SU-DHL-6 (cell line): ENCODE measurements at regions not wholly inside any gene's neighbourhood (a gene's known extent, or its start where the extent isn't known, plus 50 kb on each side); places are given as distances from the start of the nearest gene placed in this dataset.

Experiments used
- H2AFZ ChIP-seq: fragments of 200-600 bp; sonication (generic); 2 replicates; pipeline ENCODE4 v1.6.1; 2014; ENCODE audit warnings: low read depth, mild to moderate bottlenecking, moderate library complexity, mixed read lengths, antibody characterized with exemption, low read length; ENCODE audit not compliant: severe bottlenecking
- H3F3A ChIP-seq: fragments of 200-600 bp; shearing (Covaris generic); 2 replicates; pipeline ENCODE4 v1.6.0; 2016; ENCODE audit warnings: antibody characterized with exemption, mild to moderate bottlenecking; ENCODE audit not compliant: insufficient read depth
- H3K27ac ChIP-seq: fragments of 200-600 bp; sonication (generic); 2 replicates; pipeline ENCODE4 v1.5.1; 2016; ENCODE audit warnings: low read depth, mild to moderate bottlenecking, low read length, moderate library complexity, mixed read lengths
- H3K27me3 ChIP-seq: fragments of 200-600 bp; sonication (generic), shearing (Covaris generic); 2 replicates; pipeline ENCODE4 v1.6.0; 2014; ENCODE audit warnings: mild to moderate bottlenecking, low read length
- H3K36me3 ChIP-seq: fragments of 200-600 bp; sonication (generic); 2 replicates; pipeline ENCODE4 v1.6.1; 2014; ENCODE audit warnings: mild to moderate bottlenecking, low read length, mixed read lengths
- H3K4me2 ChIP-seq: fragments of 300-600, 200-600 bp; shearing (Covaris generic), sonication (generic); 2 replicates; pipeline ENCODE4 v1.6.0; 2014; ENCODE audit warnings: low read length, low read depth, mild to moderate bottlenecking; ENCODE audit not compliant: poor library complexity, severe bottlenecking
- H3K4me3 ChIP-seq: fragments of 200-600 bp; sonication (generic); 2 replicates; pipeline ENCODE4 v1.5.1; 2014; ENCODE audit warnings: antibody characterized with exemption, low read length, mild to moderate bottlenecking, mixed read lengths; ENCODE audit not compliant: insufficient read depth, poor library complexity, severe bottlenecking
- H3K79me2 ChIP-seq: fragments of 200-600 bp; sonication (generic); 2 replicates; pipeline ENCODE4 v1.6.1; 2014; ENCODE audit warnings: mild to moderate bottlenecking, low read length, moderate library complexity; ENCODE audit not compliant: insufficient read depth
- H3K9ac ChIP-seq: fragments of 200-600 bp; sonication (generic); 2 replicates; pipeline ENCODE4 v1.7.0; 2014; ENCODE audit warnings: mild to moderate bottlenecking, low read length
- H3K9me2 ChIP-seq: fragments of 200-600 bp; sonication (generic); replicated peaks from 2 replicates; pipeline ENCODE4 v1.6.1; 2014; ENCODE audit warnings: low read length; ENCODE audit not compliant: insufficient read depth
- H3K9me3 ChIP-seq: fragments of 200-600 bp; sonication (generic); 2 replicates; pipeline ENCODE4 v1.6.1; 2014; ENCODE audit warnings: low read length, mixed read lengths; ENCODE audit not compliant: insufficient read depth
- H4K20me1 ChIP-seq: fragments of 200-600 bp; sonication (generic); 2 replicates; pipeline ENCODE4 v1.6.1; 2014; ENCODE audit warnings: low read depth, mild to moderate bottlenecking, antibody characterized with exemption, low read length, moderate library complexity, mixed read lengths
- EZH2phosphoT487 ChIP-seq: fragments of 200-600 bp; sonication (generic), shearing (Covaris generic); conservative IDR thresholded peaks from 2 replicates; pipeline ENCODE4 v1.6.1; 2018; ENCODE audit warnings: mild to moderate bottlenecking, antibody characterized with exemption, low read length, moderate library complexity, mixed read lengths
- TF ChIP-seq, protein P1 (sequence below): fragments of 200-600 bp; sonication (generic); IDR thresholded peaks from one replicate; pipeline ENCODE4 v1.5.1; 2017; ENCODE audit warnings: antibody characterized with exemption, mild to moderate bottlenecking, low read length, moderate library complexity; ENCODE audit not compliant: insufficient read depth, poor library complexity, severe bottlenecking

DNA sequence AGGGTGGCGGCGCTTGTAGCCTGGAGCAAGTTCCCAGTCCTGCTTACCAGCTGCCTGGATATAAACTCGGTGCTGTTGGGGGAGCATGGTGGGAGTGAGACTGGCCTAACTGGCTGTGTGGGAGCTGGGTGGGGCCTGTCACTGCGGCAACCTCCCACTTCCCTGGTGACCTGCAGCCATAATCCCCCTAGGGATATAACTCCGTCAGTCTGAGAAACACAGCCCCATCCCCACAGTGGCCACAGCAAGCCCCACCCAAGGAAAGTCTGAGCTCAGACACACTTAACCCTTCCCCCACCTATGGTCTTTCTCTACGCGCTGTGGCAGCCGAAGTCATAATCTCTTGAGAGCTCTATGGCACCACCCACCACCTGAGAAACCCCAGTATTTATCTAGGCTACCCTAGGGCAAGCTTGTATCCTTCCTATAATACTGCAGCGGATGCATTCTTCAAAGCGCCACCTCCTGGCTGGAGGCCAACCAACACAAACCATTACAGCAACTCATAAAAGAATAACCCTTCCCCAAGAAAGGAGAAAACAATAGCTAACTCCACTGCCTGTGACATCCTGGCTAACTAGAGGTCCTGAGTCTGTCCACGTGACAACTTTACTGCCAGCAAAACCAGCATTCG is 57.4 kb downstream of the ZNF648 start:
- no peak overlapping the region for H2AFZ ChIP-seq
- TF ChIP-seq EZH2phosphoT487 = no peak
- TF ChIP-seq, protein P1, sequence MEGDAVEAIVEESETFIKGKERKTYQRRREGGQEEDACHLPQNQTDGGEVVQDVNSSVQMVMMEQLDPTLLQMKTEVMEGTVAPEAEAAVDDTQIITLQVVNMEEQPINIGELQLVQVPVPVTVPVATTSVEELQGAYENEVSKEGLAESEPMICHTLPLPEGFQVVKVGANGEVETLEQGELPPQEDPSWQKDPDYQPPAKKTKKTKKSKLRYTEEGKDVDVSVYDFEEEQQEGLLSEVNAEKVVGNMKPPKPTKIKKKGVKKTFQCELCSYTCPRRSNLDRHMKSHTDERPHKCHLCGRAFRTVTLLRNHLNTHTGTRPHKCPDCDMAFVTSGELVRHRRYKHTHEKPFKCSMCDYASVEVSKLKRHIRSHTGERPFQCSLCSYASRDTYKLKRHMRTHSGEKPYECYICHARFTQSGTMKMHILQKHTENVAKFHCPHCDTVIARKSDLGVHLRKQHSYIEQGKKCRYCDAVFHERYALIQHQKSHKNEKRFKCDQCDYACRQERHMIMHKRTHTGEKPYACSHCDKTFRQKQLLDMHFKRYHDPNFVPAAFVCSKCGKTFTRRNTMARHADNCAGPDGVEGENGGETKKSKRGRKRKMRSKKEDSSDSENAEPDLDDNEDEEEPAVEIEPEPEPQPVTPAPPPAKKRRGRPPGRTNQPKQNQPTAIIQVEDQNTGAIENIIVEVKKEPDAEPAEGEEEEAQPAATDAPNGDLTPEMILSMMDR = no peak

DNA sequence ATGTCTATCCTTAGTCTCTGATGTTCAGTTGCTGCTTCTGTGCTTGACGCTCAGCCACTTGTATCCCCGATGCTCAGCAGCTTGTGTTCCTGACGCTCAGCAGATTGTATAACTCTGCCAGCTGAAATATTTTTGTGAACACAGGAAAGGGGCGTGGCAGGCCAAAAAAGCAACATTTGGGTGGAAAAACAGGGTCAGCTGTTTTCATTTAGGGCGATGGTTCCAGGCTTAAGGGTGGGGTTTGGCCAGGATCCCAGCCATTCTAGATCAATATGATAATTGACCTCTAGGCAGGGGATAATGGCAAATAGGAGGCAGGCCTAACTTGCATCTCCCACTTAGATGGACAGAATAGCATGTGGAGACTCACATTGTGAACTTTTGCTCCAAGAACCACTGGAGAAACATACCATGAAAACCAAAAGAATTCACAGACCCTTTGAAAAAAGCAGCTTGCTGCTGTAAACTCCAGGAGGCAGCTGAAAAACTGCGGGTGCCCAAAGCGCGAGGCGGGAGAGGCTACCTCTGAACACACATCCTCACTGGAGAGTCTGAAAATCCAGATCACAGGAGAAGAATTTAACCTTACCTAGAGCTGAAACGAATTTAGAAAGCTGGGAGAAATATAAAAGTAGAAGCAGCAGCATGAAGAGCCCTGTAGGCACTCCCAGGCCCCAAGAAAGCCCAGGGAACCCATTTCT is 58.3 kb downstream of the ZNF648 start:
- Histone ChIP-seq H3K79me2 (no peaks in the 10 kb centered on the region), H2AFZ (no peak overlapping the region), H3K9ac (no peak overlapping the region), H3K27me3 (no peaks in the 10 kb centered on the region), H3F3A (no peaks in the 10 kb centered on the region), H3K4me2 (no peak overlapping the region), H3K9me3 (no peaks in the 10 kb centered on the region), H3K36me3 (no peaks in the 10 kb centered on the region), H3K27ac (no peak overlapping the region), H3K4me3 (no peak overlapping the region), H3K9me2 (no peaks in the 10 kb centered on the region), H4K20me1 (no peaks in the 10 kb centered on the region)
- TF ChIP-seq, protein P1 = no peak
- no peak for TF ChIP-seq EZH2phosphoT487

More for the DNA sequence above, 57.4 kb downstream of the ZNF648 start:
- no peak overlapping the region for H3K27ac ChIP-seq
- no peak overlapping the region for H3K4me2 ChIP-seq
- H3F3A ChIP-seq = no peaks in the 10 kb centered on the region
- H3K4me3 ChIP-seq = no peak overlapping the region
- no peak overlapping the region for H3K9ac ChIP-seq
- H3K9me3 ChIP-seq = no peaks in the 10 kb centered on the region
- H3K36me3 ChIP-seq = no peaks in the 10 kb centered on the region
- H3K9me2 ChIP-seq = no peaks in the 10 kb centered on the region
- H3K27me3 ChIP-seq = no peaks in the 10 kb centered on the region
- no peaks in the 10 kb centered on the region for H3K79me2 ChIP-seq
- no peaks in the 10 kb centered on the region for H4K20me1 ChIP-seq

DNA sequence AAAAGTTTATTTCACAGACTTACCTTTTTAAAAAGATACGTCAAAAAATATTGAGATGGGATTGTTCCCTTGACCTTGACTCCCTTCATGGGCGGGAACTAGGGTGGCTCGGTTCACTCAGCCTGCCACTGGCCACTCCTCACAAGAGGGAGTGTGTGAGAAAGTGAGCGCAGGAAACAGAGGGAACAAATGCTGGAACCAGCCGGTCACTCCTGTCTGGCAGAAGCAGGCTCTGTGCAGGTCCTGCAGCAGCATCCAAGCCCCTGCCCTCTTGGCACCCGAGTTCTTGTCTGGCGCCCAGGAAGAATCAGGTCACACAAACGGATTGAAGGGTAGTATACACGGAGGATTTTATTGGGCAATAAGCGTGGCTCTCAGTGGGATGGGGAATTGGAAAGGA is 58.9 kb downstream of the ZNF648 start:
- no peaks in the 10 kb centered on the region for H3K79me2 ChIP-seq
- H3K9me3 ChIP-seq = no peaks in the 10 kb centered on the region
- H4K20me1 ChIP-seq = no peaks in the 10 kb centered on the region
- no peaks in the 10 kb centered on the region for H3K27me3 ChIP-seq
- no peaks in the 10 kb centered on the region for H3F3A ChIP-seq
- no peaks in the 10 kb centered on the region for H3K36me3 ChIP-seq
- no peak overlapping the region for H3K9ac ChIP-seq
- TF ChIP-seq EZH2phosphoT487 = no peak
- TF ChIP-seq, protein P1 = no peak
- H3K4me2 ChIP-seq = no peak overlapping the region
- H3K9me2 ChIP-seq = no peaks in the 10 kb centered on the region
- no peak overlapping the region for H3K4me3 ChIP-seq
- H2AFZ ChIP-seq = no peak overlapping the region
- H3K27ac ChIP-seq = no peak overlapping the region
